GM19452 (cell line): ENCODE measurements at regions not wholly inside any gene's neighbourhood (a gene's known extent, or its start where the extent isn't known, plus 50 kb on each side); places are given as distances from the start of the nearest gene placed in this dataset.
"Not testable (repeated sequence)": the region's sequence is repeated elsewhere in the genome, so short reads cannot be mapped to it uniquely, and the experiment has no call there.

Experiments
- ATAC-seq: cut with Tn5 transposase; IDR thresholded peaks from one replicate; pipeline ENCODE4 v1.9.1; 2021; ENCODE audit not compliant: unreplicated experiment

GRCh38 chr12:13924286-13924685 lies 57.1 kb downstream of the GRIN2B start:
- ATAC-seq: no peak

GRCh38 chr12:13918897-13919296 lies 62.5 kb downstream of the GRIN2B start:
- ATAC-seq: no peak

- no peak for ATAC-seq
Observed at GRCh38 chr12:13915096-13915495, 66.3 kb downstream of the GRIN2B start.

- ATAC-seq: no peak
Observed at GRCh38 chr12:13913371-13913770, 68.0 kb downstream of the GRIN2B start.

- ATAC-seq: no peak
Observed at GRCh38 chr12:13911756-13912554, 69.4 kb downstream of the GRIN2B start.

GRCh38 chr12:13905794-13906193 lies 75.6 kb downstream of the GRIN2B start:
- no peak for ATAC-seq

- no peak for ATAC-seq
Observed at GRCh38 chr12:13900718-13901117, 80.7 kb downstream of the GRIN2B start.

- ATAC-seq: not testable (repeated sequence)
Observed at GRCh38 chr12:13898387-13898786, 83.0 kb downstream of the GRIN2B start.

- ATAC-seq: no peak
Observed at GRCh38 chr12:13897811-13898210, 83.6 kb downstream of the GRIN2B start.

- ATAC-seq: no peak
Observed at GRCh38 chr12:13896063-13896626, 85.3 kb downstream of the GRIN2B start.

- no peak for ATAC-seq
Observed at GRCh38 chr12:13891902-13892301, 89.5 kb downstream of the GRIN2B start.

- ATAC-seq: no peak
Observed at GRCh38 chr12:13890943-13891342, 90.5 kb downstream of the GRIN2B start.

- no peak for ATAC-seq
Observed at GRCh38 chr12:13887779-13888388, 93.5 kb downstream of the GRIN2B start.

- no peak for ATAC-seq
Observed at GRCh38 chr12:13882176-13882575, 99.2 kb downstream of the GRIN2B start.

- ATAC-seq: no peak
Observed at GRCh38 chr12:13880613-13881012, 100.8 kb downstream of the GRIN2B start.

- ATAC-seq: no peak
Observed at GRCh38 chr12:13875744-13876143, 105.7 kb downstream of the GRIN2B start.

- ATAC-seq: no peak
Observed at GRCh38 chr12:13870255-13870654, 111.1 kb downstream of the GRIN2B start.

- peak; percentile 86 for ATAC-seq
Observed at GRCh38 chr12:13864081-13864673, 117.2 kb downstream of the GRIN2B start.

- no peak for ATAC-seq
Observed at GRCh38 chr12:13857750-13858149, 123.7 kb downstream of the GRIN2B start.

- no peak for ATAC-seq
Observed at GRCh38 chr12:13853471-13853870, 127.9 kb downstream of the GRIN2B start.

- no peak for ATAC-seq
Observed at GRCh38 chr12:13851828-13852227, 129.6 kb downstream of the GRIN2B start.

- ATAC-seq: no peak
Observed at GRCh38 chr12:13849456-13849855, 131.9 kb downstream of the GRIN2B start.
